Fibroblast of skin of abdomen (primary cell): ENCODE measurements at regions not wholly inside any gene's neighbourhood (a gene's known extent, or its start where the extent isn't known, plus 50 kb on each side); places are given as distances from the start of the nearest gene placed in this dataset.
A peak's percentile ranks its signal among the peaks of the same experiment; 100 is the strongest.
"Not testable (repeated sequence)": the region's sequence is repeated elsewhere in the genome, so short reads cannot be mapped to it uniquely, and the experiment has no call there.

Source experiments
- DNase-seq: peaks from one replicate; pipeline ENCODE4 v3.0.0-alpha.2; 2013

- DNase-seq: no peak
Observed at GRCh38 chr16:58837950-58838349, 103.8 kb upstream of the GOT2 start.

DNA sequence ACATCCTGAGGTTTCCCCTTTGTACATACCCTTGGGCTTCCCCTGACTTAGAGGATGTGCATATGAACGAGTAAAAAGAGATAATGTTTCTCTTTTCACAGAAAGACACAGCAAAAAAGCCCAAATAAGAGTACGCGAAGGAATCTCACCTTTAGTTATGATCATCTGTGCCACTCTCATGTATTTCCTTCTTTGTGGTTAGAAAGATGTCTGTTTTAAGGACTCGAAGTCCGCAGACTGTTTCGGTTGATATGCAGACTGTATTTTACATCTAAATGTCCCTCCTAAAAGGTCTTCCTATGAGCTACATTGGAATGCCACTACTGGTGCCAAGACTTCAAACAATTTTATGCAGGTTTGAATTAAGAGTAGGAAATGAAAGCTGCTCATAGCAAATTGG, 102.3 kb upstream of the GOT2 start:
- DNase-seq: no peak

DNA sequence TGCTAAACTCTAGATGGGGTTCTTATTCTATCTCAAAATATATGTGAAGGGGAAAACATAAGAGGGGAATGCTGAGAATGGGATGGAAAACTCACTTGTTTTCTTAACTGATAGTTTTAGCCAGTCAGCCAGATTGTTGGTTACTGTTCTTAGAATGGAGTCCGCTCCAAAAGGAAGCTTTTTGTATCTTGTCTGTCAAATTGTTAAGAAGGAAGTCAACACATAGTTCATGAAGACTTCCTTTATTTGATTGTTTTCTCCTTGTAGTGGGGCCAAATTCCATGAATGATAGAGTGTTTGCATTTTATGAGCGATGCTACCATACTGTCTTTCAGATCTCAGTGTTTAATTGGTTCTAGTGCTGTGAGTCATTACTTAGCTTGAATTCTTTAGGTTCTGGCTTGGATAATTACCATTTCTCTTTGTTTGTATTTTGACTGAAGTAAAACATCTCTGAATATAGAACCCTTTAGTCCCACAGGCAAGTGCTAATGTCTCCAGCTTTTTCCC, 98.3 kb upstream of the GOT2 start:
- no peak for DNase-seq

DNA sequence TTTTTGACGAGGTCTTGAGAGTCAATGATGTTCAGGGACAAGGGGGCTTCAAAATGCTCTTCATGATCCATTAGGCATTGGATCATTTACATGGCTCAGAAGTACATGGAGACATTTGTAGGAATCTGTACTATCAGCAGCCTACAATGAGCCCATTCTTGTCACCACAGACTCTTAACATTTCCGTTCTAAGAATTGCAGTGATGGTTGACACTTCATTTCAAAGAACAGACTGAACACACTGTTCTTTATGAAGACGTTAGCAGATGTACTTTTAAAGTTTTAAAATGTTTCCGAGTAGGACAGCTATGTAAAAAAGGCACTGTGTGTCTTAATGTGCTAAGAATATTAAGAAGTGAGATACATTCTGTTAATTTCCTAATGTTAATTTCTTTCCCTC, 97.3 kb upstream of the GOT2 start:
- DNase-seq: no peak

- DNase-seq: no peak
Observed at GRCh38 chr16:58828901-58829545, 94.9 kb upstream of the GOT2 start.

- DNase-seq: no peak
Observed at GRCh38 chr16:58824201-58824600, 90.1 kb upstream of the GOT2 start.

DNA sequence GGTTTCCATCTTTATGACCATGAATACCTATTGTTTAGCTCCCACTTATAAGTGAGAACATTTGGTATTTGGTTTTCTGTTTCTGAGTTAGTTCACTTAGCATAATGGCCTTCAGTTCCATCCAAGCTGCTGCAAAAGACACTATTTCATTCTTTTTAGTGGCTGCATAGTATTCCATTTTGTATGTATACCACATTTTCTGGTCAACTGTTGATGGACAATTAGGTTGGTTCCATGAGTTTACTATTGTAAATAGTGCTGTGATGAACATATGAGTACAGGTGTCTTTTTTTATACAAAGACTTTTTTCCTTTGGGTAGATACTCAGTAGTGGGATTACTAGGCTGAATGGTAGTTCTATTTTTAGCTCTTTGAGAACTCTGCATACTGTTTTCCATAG, 87.8 kb upstream of the GOT2 start:
- no peak for DNase-seq

DNA sequence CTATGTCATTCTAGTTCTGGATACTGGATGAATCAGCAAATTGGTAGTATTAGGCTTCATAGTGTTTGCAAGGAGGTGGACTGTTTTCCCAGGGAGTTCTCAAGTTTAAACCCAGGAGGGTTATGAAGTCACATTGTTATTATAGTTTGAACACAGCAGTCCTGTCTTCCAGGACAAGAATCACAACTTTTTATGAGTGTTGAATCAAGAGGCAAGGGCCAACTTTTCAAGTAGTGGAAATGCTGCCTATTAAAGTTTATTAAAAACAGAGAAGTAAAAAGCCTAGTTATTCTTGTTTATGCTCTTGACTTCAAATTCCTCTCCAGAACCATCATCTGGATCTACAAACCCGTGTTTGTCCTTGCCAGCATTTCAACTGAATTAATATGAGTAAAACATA, 86.3 kb upstream of the GOT2 start:
- no peak for DNase-seq

DNA sequence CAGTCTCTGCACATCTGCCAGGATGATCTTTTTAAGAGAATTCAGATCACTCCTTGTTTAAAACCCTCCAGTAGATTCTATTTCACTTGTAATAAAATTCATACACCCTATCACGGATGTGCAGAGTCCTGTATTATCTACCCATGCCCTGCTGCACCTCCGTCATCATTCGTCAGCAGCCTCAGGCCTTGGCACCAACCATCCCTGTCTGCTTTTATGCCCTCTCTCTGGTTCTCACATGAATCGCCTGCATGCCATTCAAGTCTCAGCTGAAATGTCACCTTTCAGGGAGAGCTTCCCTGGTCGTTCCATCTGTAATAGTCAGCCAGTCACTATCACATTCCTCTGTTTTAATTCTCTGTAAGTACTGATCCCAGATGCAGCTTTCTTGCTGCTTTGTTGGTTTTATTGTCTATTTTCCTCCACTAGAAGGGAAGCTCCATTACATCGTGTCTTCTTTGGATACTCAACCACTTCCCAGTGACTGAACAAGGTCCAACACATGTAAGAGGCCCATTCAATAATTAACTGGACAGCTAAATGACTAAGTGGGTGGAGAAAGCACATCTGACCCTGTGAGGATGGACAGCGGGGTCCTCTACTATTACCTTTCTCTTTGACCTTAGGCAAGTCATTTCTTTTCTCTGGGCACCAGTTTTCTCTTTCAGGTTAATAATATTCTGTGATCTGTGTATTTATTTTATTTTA, 81.2 kb upstream of the GOT2 start:
- no peak for DNase-seq

GRCh38 chr16:58814348-58814801, 80.3 kb upstream of the GOT2 start:
- DNase-seq: peak; percentile 50

DNA sequence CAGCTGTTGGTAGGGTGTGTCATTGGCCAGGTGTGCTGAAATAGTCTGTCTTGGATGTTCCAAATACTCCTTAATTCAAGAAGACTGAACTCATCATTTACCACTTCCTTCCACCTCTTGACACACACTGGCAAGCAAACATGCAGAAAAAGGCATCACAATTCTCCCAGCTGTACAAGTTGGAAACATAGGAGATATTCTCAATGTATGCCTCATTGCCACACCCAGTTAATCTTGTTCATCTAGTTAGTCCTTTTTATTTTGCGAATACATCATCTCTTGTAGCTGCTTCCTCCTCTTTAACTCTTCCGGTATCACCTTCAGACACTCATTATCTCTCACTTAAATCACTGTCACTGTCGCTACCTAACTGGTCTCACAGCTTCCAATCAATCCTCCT, 75.1 kb upstream of the GOT2 start:
- DNase-seq: no peak

DNA sequence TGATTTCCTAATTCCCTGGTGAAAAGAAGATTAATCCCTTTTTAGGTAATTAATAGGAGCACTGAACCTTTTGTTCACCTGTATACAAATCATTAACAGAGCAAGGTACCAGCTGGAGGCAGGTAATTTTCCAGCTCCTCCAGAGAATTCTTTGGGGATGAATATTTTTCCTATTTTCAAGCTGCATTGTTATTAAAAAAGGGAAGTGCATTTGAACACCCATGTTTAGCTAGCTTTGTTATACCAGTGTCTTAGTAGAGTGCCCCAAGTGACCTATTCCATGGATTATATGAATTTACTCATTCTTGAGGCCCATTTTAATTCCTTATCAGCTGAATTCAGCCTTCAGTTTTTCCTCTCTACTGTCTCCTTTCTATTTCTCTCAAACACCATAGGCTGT, 73.2 kb upstream of the GOT2 start:
- DNase-seq: no peak

GRCh38 chr16:58801838-58802237, 67.7 kb upstream of the GOT2 start:
- no peak for DNase-seq

- DNase-seq: no peak
Observed at GRCh38 chr16:58797137-58797801, 63.2 kb upstream of the GOT2 start.

DNA sequence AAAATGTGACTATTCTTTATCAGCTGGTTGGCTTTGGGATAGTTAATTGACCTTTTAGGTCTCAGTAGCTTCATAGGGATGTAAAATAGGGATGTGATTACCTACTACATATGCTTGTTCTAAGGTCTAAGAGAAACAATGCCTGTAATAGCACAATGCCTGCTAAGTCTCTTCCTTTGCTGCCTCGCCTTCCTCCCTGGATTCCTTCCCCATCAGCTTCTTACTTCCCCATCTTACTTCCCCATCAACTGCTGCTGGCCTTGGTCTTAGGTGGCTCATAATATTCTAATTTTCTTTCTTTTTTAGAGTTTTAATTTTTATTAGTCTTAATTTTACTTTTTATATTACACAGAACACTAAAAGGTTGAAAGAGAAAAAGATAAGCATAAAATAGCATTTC, 59.2 kb upstream of the GOT2 start:
- DNase-seq: no peak

DNA sequence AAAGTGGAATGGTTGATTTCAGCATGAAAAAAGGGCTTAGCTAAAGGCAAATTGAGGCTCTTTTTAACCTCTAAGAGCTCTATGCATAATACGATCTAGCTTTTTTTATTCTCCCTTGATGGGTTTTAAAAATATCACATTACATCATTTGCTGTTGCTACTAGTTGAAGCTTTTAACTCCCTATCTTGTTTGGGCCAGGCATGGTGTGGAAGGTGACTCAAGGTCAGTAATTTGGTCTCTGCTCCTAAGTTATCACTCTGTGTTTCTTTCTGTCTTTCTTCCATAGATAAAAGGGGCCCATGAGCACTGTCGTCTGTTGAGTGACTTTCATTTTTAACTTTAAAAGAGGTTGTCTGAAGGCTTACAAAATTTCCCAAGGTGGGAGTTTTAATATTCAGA, 58.1 kb upstream of the GOT2 start:
- no peak for DNase-seq

DNA sequence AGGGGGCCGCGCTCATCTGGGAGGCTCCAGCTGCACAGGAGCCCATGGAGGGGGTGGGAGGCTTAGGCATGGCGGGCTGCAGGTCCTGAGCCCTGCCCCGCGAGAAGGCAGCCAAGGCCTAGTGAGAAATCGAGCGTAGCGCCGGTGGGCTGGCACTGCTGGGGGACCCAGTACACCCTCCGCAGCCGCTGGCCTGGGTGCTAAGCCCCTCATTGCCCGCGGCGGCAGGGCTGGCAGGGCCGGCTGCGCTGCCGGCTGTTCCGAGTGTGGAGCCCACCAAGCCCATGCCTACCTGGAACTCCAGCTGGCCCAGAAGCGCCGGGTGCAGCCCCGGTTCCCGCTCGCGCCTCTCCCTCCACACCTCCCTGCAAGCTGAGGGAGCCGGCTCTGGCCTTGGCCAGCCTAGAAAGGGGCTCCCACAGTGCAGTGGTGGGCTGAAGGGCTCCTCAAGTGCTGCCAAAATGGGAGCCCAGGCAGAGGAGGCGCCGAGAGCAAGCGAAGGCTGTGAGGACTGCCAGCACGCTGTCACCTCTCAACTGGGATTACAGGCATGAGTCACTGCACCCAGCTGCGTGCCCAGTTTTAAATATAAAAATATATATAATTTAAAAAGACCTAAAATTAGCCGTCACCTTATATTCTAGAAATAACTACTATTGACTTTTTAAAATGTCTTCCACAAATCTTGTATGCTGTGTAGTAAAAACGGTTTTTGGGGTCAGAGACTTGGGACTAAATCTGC, 56.9 kb upstream of the GOT2 start:
- DNase-seq: not testable (repeated sequence)

GRCh38 chr16:58789351-58789750, 55.2 kb upstream of the GOT2 start:
- no peak for DNase-seq
